ENCODE measurements at regions not wholly inside any gene's neighbourhood (a gene's known extent, or its start where the extent isn't known, plus 50 kb on each side); places are given as distances from the start of the nearest gene placed in this dataset.

DNA sequence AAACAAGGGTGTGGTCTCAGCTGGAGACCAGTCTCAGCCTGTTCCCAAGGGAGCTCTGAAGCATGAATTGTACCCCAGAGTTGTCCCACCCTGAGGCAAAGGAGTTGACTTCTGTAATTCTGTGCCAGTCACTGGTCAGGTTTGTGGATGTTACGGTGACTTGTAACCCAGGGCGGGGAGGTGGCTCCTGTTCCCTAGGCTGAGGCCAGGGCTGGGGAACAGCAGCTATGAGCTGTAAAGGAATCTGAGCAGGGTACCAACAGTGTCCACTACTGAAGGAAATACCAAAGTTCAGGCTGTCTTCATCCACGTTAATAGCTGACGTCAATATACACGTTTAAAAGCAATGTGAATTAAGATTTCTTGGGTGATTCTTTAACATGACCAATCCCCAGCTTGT is 266.2 kb downstream of the ABHD5 start (continued):
- TF ChIP-seq, protein P1, sequence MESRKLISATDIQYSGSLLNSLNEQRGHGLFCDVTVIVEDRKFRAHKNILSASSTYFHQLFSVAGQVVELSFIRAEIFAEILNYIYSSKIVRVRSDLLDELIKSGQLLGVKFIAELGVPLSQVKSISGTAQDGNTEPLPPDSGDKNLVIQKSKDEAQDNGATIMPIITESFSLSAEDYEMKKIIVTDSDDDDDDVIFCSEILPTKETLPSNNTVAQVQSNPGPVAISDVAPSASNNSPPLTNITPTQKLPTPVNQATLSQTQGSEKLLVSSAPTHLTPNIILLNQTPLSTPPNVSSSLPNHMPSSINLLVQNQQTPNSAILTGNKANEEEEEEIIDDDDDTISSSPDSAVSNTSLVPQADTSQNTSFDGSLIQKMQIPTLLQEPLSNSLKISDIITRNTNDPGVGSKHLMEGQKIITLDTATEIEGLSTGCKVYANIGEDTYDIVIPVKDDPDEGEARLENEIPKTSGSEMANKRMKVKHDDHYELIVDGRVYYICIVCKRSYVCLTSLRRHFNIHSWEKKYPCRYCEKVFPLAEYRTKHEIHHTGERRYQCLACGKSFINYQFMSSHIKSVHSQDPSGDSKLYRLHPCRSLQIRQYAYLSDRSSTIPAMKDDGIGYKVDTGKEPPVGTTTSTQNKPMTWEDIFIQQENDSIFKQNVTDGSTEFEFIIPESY (IDR thresholded peaks at IDR 0.05; ENCODE audit: borderline replicate concordance, low read depth), result no peak

DNA sequence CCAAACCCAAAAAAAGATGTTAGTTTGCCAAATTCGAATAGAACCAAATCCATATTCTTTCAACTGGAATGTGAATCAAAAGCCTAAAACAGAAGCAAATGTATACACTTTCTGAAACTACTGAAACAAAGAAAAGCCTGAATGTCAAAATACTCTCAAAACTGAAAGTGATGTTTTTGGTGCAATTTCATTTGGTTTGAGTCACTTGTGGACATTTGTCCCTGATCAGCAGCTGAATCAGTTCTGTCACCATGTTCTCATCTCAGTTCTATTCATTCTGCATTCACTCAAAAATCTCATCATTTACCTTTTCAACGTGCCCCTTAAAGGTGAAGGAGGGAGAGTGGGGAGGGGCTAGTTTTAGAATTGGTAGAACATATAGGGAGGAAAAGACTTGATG is 266.8 kb downstream of the ABHD5 start:
- no peaks in the 10 kb centered on the region for H3K27me3 ChIP-seq (ENCODE audit: insufficient read depth)
- ChIA-PET POLR2A (no interaction called here), CTCF (interaction anchor here (0.7 kb wide), 1 partner anchor 12 kb away, joined by 3 read pairs; no protein-coding TSS in a partner anchor)
- no peak overlapping the region for H3K9ac ChIP-seq
- H2AFZ ChIP-seq (ENCODE audit: low read depth), result no peak overlapping the region
- no peaks in the 10 kb centered on the region for H3K36me3 ChIP-seq (replicated peaks in 1 of 2; ENCODE audit: control insufficient read depth in 1 of 2, insufficient read depth in 2 of 2, low read length in 1 of 2)
- H3K79me2 ChIP-seq (ENCODE audit: insufficient read depth), result no peaks in the 10 kb centered on the region
- H3K9me3 ChIP-seq, result no peaks in the 10 kb centered on the region
- no peak overlapping the region for H3K27ac ChIP-seq (ENCODE audit: low read depth in 2 of 2, low read length in 1 of 2)
- no peak overlapping the region for H3K4me3 ChIP-seq (ENCODE audit: low read depth in 2 of 2, low read length in 1 of 2)
- DNase-seq, result no peak
- no peaks in the 10 kb centered on the region for H4K20me1 ChIP-seq (ENCODE audit: insufficient read depth)
- no peaks in the 10 kb centered on the region for H3K9me2 ChIP-seq
- H3K4me2 ChIP-seq, result no peak overlapping the region
- peaks cover 8% of the 10 kb centered on the region for H3F3A ChIP-seq (replicated peaks; ENCODE audit: insufficient read depth)
- peaks cover 0 to 42% of the 10 kb centered on the region in 2 experiments; a peak in 2 of 4 replicates for H3K4me1 ChIP-seq (ENCODE audit: control insufficient read depth in 1 of 2, insufficient read depth in 2 of 2, low read depth in 1 of 2, low read length in 1 of 2)
- 78% methylated on average over 2 of the region's 2 CpGs for WGBS (ENCODE audit: low lambda C conversion rate)
- no peak for TF ChIP-seq JUND (IDR thresholded peaks at IDR 0.05)
- TF ChIP-seq TCF12 (IDR thresholded peaks at IDR 0.05), result no peak
- TF ChIP-seq NFIC (IDR thresholded peaks at IDR 0.05; ENCODE audit: borderline replicate concordance), result no peak
- TF ChIP-seq, protein P2, sequence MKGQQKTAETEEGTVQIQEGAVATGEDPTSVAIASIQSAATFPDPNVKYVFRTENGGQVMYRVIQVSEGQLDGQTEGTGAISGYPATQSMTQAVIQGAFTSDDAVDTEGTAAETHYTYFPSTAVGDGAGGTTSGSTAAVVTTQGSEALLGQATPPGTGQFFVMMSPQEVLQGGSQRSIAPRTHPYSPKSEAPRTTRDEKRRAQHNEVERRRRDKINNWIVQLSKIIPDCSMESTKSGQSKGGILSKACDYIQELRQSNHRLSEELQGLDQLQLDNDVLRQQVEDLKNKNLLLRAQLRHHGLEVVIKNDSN (IDR thresholded peaks at IDR 0.05; ENCODE audit: borderline replicate concordance, low read depth), result no peak
- no peak for TF ChIP-seq RXRA (IDR thresholded peaks at IDR 0.05; ENCODE audit: borderline replicate concordance, low read depth)
- no peak for TF ChIP-seq GATA2 (CRISPR knock-in tag; IDR thresholded peaks at IDR 0.05)
- no peak for TF ChIP-seq RFX5 (IDR thresholded peaks at IDR 0.05; ENCODE audit: low read length)
- TF ChIP-seq, protein P3, sequence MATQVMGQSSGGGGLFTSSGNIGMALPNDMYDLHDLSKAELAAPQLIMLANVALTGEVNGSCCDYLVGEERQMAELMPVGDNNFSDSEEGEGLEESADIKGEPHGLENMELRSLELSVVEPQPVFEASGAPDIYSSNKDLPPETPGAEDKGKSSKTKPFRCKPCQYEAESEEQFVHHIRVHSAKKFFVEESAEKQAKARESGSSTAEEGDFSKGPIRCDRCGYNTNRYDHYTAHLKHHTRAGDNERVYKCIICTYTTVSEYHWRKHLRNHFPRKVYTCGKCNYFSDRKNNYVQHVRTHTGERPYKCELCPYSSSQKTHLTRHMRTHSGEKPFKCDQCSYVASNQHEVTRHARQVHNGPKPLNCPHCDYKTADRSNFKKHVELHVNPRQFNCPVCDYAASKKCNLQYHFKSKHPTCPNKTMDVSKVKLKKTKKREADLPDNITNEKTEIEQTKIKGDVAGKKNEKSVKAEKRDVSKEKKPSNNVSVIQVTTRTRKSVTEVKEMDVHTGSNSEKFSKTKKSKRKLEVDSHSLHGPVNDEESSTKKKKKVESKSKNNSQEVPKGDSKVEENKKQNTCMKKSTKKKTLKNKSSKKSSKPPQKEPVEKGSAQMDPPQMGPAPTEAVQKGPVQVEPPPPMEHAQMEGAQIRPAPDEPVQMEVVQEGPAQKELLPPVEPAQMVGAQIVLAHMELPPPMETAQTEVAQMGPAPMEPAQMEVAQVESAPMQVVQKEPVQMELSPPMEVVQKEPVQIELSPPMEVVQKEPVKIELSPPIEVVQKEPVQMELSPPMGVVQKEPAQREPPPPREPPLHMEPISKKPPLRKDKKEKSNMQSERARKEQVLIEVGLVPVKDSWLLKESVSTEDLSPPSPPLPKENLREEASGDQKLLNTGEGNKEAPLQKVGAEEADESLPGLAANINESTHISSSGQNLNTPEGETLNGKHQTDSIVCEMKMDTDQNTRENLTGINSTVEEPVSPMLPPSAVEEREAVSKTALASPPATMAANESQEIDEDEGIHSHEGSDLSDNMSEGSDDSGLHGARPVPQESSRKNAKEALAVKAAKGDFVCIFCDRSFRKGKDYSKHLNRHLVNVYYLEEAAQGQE (IDR thresholded peaks at IDR 0.05; ENCODE audit: low read depth, low read length), result no peak
- TF ChIP-seq, protein P1 (IDR thresholded peaks at IDR 0.05; ENCODE audit: borderline replicate concordance, low read depth), result no peak
- TF ChIP-seq, protein P4, sequence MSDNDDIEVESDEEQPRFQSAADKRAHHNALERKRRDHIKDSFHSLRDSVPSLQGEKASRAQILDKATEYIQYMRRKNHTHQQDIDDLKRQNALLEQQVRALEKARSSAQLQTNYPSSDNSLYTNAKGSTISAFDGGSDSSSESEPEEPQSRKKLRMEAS (IDR thresholded peaks at IDR 0.05; ENCODE audit: low read depth), result no peak
- TF ChIP-seq ELF1 (IDR thresholded peaks at IDR 0.05), result no peak
- TF ChIP-seq, protein P5, sequence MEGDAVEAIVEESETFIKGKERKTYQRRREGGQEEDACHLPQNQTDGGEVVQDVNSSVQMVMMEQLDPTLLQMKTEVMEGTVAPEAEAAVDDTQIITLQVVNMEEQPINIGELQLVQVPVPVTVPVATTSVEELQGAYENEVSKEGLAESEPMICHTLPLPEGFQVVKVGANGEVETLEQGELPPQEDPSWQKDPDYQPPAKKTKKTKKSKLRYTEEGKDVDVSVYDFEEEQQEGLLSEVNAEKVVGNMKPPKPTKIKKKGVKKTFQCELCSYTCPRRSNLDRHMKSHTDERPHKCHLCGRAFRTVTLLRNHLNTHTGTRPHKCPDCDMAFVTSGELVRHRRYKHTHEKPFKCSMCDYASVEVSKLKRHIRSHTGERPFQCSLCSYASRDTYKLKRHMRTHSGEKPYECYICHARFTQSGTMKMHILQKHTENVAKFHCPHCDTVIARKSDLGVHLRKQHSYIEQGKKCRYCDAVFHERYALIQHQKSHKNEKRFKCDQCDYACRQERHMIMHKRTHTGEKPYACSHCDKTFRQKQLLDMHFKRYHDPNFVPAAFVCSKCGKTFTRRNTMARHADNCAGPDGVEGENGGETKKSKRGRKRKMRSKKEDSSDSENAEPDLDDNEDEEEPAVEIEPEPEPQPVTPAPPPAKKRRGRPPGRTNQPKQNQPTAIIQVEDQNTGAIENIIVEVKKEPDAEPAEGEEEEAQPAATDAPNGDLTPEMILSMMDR (IDR thresholded peaks at IDR 0.05), result no peak
- TF ChIP-seq, protein P6, sequence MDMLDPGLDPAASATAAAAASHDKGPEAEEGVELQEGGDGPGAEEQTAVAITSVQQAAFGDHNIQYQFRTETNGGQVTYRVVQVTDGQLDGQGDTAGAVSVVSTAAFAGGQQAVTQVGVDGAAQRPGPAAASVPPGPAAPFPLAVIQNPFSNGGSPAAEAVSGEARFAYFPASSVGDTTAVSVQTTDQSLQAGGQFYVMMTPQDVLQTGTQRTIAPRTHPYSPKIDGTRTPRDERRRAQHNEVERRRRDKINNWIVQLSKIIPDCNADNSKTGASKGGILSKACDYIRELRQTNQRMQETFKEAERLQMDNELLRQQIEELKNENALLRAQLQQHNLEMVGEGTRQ (IDR thresholded peaks at IDR 0.05; ENCODE audit: borderline replicate concordance, low read depth, low read length), result no peak
- no peak for TF ChIP-seq TAF1 (IDR thresholded peaks at IDR 0.05; ENCODE audit: borderline replicate concordance, low read depth, low read length)
- no peak for TF ChIP-seq SIN3A (IDR thresholded peaks at IDR 0.05; ENCODE audit: borderline replicate concordance, low read depth, low read length)
- TF ChIP-seq FOXJ3 (CRISPR knock-in tag; IDR thresholded peaks at IDR 0.05), result no peak
- no peak for TF ChIP-seq FOXM1 (IDR thresholded peaks at IDR 0.05; ENCODE audit: low read depth)
- TF ChIP-seq YY1 (IDR thresholded peaks at IDR 0.05; ENCODE audit: low read depth), result no peak
- TF ChIP-seq, protein P7, sequence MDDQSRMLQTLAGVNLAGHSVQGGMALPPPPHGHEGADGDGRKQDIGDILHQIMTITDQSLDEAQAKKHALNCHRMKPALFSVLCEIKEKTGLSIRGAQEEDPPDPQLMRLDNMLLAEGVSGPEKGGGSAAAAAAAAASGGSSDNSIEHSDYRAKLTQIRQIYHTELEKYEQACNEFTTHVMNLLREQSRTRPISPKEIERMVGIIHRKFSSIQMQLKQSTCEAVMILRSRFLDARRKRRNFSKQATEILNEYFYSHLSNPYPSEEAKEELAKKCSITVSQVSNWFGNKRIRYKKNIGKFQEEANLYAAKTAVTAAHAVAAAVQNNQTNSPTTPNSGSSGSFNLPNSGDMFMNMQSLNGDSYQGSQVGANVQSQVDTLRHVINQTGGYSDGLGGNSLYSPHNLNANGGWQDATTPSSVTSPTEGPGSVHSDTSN (IDR thresholded peaks at IDR 0.05), result no peak
